ENCODE measurements at regions not wholly inside any gene's neighbourhood (a gene's known extent, or its start where the extent isn't known, plus 50 kb on each side); places are given as distances from the start of the nearest gene placed in this dataset.
A peak's percentile ranks its signal among the peaks of the same experiment; 100 is the strongest.

- DNase-seq, result peak; percentile 97
Observed at GRCh38 chr6:170025935-170026750, 264.7 kb downstream of the DLL1 start.

- peak; percentile 86 for DNase-seq
Observed at GRCh38 chr6:170025341-170025911, 265.5 kb downstream of the DLL1 start.

GRCh38 chr6:170024940-170025339 lies 265.9 kb downstream of the DLL1 start:
- peak; percentile 90 for DNase-seq

GRCh38 chr6:170023620-170024521 lies 267.0 kb downstream of the DLL1 start:
- no peak for DNase-seq

- no peak for DNase-seq
Observed at GRCh38 chr6:170022827-170023619, 267.9 kb downstream of the DLL1 start.

- DNase-seq, result no peak
Observed at GRCh38 chr6:170022291-170022722, 268.6 kb downstream of the DLL1 start.

- no peak for DNase-seq
Observed at GRCh38 chr6:170021579-170021978, 269.3 kb downstream of the DLL1 start.

GRCh38 chr6:170019818-170020583 lies 268.6 kb downstream of the ERMARD start:
- DNase-seq, result no peak

GRCh38 chr6:170018936-170019817 lies 267.8 kb downstream of the ERMARD start:
- peak; percentile 38 for DNase-seq

GRCh38 chr6:170018422-170018935 lies 267.1 kb downstream of the ERMARD start:
- DNase-seq, result no peak

- DNase-seq, result no peak
Observed at GRCh38 chr6:170017603-170018320, 266.3 kb downstream of the ERMARD start.

- no peak for DNase-seq
Observed at GRCh38 chr6:170013815-170014214, 262.4 kb downstream of the ERMARD start.

- DNase-seq, result no peak
Observed at GRCh38 chr6:170012037-170012330, 260.6 kb downstream of the ERMARD start.

- no peak for DNase-seq
Observed at GRCh38 chr6:170011204-170012036, 260.0 kb downstream of the ERMARD start.

- no peak for DNase-seq
Observed at GRCh38 chr6:170010665-170011203, 259.3 kb downstream of the ERMARD start.

- DNase-seq, result peak; percentile 41
Observed at GRCh38 chr6:170008294-170008785, 256.9 kb downstream of the ERMARD start.

- peak; percentile 92 for DNase-seq
Observed at GRCh38 chr6:170007468-170008293, 256.3 kb downstream of the ERMARD start.

Data from NCI-H69 (cell line).